ENCODE measurements at regions not wholly inside any gene's neighbourhood (a gene's known extent, or its start where the extent isn't known, plus 50 kb on each side); places are given as distances from the start of the nearest gene placed in this dataset.

DNA sequence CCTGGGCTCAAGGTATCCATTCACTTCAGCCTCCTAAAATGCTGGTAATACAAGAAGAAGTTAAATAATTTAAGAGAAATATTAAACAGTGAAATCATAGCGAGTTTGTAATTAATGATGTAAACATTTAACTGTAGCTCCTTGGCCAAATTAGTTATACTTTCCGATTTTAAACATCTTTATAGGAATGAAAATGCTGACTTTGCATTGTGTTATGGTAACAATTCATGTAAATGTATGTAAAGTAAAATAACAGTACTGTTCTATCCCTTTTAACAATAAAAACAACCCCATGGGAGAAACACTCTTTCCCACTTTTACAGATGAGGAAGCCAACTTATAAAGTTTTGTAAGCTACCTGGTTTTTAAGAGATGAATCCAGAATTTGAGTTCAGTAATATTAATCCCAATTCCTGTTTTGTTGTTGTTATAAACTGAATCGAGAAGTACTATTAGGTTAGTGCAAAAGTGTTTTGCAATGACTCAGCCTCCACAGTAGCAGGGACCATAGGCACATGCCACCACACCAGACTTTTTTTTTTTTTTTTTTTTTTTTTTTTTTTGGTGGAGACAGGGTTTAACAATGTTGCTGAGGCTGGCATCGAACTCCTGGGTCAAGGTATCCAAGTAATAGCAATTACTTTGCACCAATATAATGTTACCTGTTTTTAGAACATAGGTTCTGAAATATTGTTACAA lies 1360.4 kb downstream of the BRINP3 start:
- TF ChIP-seq, protein P1, sequence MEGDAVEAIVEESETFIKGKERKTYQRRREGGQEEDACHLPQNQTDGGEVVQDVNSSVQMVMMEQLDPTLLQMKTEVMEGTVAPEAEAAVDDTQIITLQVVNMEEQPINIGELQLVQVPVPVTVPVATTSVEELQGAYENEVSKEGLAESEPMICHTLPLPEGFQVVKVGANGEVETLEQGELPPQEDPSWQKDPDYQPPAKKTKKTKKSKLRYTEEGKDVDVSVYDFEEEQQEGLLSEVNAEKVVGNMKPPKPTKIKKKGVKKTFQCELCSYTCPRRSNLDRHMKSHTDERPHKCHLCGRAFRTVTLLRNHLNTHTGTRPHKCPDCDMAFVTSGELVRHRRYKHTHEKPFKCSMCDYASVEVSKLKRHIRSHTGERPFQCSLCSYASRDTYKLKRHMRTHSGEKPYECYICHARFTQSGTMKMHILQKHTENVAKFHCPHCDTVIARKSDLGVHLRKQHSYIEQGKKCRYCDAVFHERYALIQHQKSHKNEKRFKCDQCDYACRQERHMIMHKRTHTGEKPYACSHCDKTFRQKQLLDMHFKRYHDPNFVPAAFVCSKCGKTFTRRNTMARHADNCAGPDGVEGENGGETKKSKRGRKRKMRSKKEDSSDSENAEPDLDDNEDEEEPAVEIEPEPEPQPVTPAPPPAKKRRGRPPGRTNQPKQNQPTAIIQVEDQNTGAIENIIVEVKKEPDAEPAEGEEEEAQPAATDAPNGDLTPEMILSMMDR (IDR thresholded peaks at IDR 0.05): no peak
- TF ChIP-seq, protein P2, sequence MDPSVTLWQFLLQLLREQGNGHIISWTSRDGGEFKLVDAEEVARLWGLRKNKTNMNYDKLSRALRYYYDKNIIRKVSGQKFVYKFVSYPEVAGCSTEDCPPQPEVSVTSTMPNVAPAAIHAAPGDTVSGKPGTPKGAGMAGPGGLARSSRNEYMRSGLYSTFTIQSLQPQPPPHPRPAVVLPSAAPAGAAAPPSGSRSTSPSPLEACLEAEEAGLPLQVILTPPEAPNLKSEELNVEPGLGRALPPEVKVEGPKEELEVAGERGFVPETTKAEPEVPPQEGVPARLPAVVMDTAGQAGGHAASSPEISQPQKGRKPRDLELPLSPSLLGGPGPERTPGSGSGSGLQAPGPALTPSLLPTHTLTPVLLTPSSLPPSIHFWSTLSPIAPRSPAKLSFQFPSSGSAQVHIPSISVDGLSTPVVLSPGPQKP (IDR thresholded peaks at IDR 0.05; ENCODE audit: low read depth, low read length): no peak
- TF ChIP-seq, protein P3, sequence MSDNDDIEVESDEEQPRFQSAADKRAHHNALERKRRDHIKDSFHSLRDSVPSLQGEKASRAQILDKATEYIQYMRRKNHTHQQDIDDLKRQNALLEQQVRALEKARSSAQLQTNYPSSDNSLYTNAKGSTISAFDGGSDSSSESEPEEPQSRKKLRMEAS (IDR thresholded peaks at IDR 0.05): no peak
- TF ChIP-seq HDAC2 (IDR thresholded peaks at IDR 0.05): no peak

Measured in A549 (cell line).